ENCODE measurements at regions not wholly inside any gene's neighbourhood (a gene's known extent, or its start where the extent isn't known, plus 50 kb on each side); places are given as distances from the start of the nearest gene placed in this dataset.

DNA sequence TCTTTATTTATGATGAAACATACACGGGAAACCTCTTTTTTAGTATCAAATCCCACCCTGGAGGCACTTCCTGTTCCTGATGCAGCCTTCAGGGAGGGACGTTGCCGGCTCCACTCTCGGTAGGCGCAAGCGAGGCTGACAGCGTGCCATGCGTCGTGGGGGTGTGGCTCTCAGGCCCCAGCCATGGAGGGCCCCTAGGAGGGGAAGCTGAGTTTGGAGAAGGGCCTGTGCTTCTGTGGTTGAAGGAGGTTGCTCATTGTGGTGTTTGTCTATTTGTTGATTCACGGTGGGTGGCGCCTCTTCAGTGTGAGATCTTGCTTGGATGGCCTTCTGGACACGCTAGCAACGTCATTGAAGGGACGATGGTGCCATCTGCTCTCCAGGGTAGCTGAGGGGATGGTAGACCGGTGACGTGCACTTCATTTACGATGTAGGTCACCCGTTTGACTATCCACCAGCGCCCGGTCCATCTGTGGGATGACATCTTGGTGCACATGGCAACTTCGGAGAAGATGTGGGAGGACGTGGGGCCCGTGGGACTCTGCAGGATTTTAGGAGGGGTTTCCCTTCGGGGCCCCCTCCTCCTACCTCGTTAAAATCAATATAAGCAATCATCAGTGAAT is 126.3 kb upstream of the RTL1 start:
- Histone ChIP-seq H3K4me3 (ENCODE audit: low read length) (no peak overlapping the region), H3K9ac (ENCODE audit: low read length) (no peak overlapping the region), H3K79me2 (replicated peaks; ENCODE audit: insufficient read depth, low read length) (no peaks in the 10 kb centered on the region), H3K27ac (ENCODE audit: low read length) (no peak overlapping the region), H2AFZ (ENCODE audit: low read depth, low read length) (no peak overlapping the region), H3K9me2 (ENCODE audit: insufficient read depth, low read length) (no peaks in the 10 kb centered on the region), H3K36me3 (ENCODE audit: insufficient read depth, low read length) (no peaks in the 10 kb centered on the region), H3K27me3 (ENCODE audit: insufficient read depth, low read depth, low read length) (no peaks in the 10 kb centered on the region), H3K4me2 (ENCODE audit: low read length) (no peak overlapping the region), H4K20me1 (ENCODE audit: insufficient read depth) (no peaks in the 10 kb centered on the region), H3K9me3 (ENCODE audit: low read length) (no peaks in the 10 kb centered on the region), H3F3A (ENCODE audit: insufficient read depth, low read length, poor library complexity, severe bottlenecking) (no peaks in the 10 kb centered on the region)
- TF ChIP-seq TAF1 (IDR thresholded peaks at IDR 0.05; ENCODE audit: low read depth) (no peak), RAD21 (conservative IDR thresholded peaks at IDR 0.05) (no peak), POLR2AphosphoS5 (IDR thresholded peaks at IDR 0.05) (no peak), SMC3 (conservative IDR thresholded peaks at IDR 0.05; ENCODE audit: poor library complexity) (no peak), EP300 (conservative IDR thresholded peaks at IDR 0.05; ENCODE audit: poor library complexity, severe bottlenecking) (no peak), EZH2 (IDR thresholded peaks at IDR 0.05; ENCODE audit: borderline replicate concordance, insufficient read depth, low read length, poor library complexity, severe bottlenecking) (no peak), MXI1 (conservative IDR thresholded peaks at IDR 0.05; ENCODE audit: poor library complexity, severe bottlenecking) (no peak)
- TF ChIP-seq, protein P1, sequence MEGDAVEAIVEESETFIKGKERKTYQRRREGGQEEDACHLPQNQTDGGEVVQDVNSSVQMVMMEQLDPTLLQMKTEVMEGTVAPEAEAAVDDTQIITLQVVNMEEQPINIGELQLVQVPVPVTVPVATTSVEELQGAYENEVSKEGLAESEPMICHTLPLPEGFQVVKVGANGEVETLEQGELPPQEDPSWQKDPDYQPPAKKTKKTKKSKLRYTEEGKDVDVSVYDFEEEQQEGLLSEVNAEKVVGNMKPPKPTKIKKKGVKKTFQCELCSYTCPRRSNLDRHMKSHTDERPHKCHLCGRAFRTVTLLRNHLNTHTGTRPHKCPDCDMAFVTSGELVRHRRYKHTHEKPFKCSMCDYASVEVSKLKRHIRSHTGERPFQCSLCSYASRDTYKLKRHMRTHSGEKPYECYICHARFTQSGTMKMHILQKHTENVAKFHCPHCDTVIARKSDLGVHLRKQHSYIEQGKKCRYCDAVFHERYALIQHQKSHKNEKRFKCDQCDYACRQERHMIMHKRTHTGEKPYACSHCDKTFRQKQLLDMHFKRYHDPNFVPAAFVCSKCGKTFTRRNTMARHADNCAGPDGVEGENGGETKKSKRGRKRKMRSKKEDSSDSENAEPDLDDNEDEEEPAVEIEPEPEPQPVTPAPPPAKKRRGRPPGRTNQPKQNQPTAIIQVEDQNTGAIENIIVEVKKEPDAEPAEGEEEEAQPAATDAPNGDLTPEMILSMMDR (IDR thresholded peaks at IDR 0.05; ENCODE audit: poor library complexity, severe bottlenecking): no peak
- TF ChIP-seq, protein P2, sequence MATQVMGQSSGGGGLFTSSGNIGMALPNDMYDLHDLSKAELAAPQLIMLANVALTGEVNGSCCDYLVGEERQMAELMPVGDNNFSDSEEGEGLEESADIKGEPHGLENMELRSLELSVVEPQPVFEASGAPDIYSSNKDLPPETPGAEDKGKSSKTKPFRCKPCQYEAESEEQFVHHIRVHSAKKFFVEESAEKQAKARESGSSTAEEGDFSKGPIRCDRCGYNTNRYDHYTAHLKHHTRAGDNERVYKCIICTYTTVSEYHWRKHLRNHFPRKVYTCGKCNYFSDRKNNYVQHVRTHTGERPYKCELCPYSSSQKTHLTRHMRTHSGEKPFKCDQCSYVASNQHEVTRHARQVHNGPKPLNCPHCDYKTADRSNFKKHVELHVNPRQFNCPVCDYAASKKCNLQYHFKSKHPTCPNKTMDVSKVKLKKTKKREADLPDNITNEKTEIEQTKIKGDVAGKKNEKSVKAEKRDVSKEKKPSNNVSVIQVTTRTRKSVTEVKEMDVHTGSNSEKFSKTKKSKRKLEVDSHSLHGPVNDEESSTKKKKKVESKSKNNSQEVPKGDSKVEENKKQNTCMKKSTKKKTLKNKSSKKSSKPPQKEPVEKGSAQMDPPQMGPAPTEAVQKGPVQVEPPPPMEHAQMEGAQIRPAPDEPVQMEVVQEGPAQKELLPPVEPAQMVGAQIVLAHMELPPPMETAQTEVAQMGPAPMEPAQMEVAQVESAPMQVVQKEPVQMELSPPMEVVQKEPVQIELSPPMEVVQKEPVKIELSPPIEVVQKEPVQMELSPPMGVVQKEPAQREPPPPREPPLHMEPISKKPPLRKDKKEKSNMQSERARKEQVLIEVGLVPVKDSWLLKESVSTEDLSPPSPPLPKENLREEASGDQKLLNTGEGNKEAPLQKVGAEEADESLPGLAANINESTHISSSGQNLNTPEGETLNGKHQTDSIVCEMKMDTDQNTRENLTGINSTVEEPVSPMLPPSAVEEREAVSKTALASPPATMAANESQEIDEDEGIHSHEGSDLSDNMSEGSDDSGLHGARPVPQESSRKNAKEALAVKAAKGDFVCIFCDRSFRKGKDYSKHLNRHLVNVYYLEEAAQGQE (IDR thresholded peaks at IDR 0.05; ENCODE audit: borderline replicate concordance): no peak

DNA sequence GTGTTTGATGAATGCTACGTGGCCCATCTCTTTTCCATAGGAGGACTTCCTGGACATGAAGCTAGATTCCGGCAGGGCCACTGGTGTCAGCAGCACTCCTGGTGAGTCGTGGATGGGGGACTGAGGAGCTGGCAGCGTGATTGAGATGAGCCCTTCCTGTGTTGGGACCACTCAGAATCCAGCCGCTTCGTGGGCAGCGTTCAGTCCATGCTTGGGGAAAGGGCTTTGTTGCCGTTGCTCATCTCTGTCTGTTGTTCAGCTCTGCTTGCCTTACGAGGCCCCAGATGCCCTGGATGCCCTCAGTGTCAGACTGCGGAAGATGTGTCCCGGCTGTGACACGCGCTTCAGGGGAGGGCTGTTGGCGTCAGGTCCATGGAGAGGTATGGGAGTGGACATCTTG is 127.1 kb upstream of the RTL1 start:
- H3K9me2 ChIP-seq (ENCODE audit: insufficient read depth, low read length): no peaks in the 10 kb centered on the region
- H2AFZ ChIP-seq (ENCODE audit: low read depth, low read length): no peak overlapping the region
- no peaks in the 10 kb centered on the region for H4K20me1 ChIP-seq (ENCODE audit: insufficient read depth)
- no peak overlapping the region for H3K4me2 ChIP-seq (ENCODE audit: low read length)
- H3K4me3 ChIP-seq (ENCODE audit: low read length): no peak overlapping the region
- H3K36me3 ChIP-seq (ENCODE audit: insufficient read depth, low read length): no peaks in the 10 kb centered on the region
- H3K27ac ChIP-seq (ENCODE audit: low read length): no peak overlapping the region
- no peaks in the 10 kb centered on the region for H3F3A ChIP-seq (ENCODE audit: insufficient read depth, low read length, poor library complexity, severe bottlenecking)
- H3K9me3 ChIP-seq (ENCODE audit: low read length): no peaks in the 10 kb centered on the region
- no peaks in the 10 kb centered on the region for H3K79me2 ChIP-seq (replicated peaks; ENCODE audit: insufficient read depth, low read length)
- no peaks in the 10 kb centered on the region for H3K27me3 ChIP-seq (ENCODE audit: insufficient read depth, low read depth, low read length)
- TF ChIP-seq TAF1 (IDR thresholded peaks at IDR 0.05; ENCODE audit: low read depth): no peak
- no peak for TF ChIP-seq MXI1 (conservative IDR thresholded peaks at IDR 0.05; ENCODE audit: poor library complexity, severe bottlenecking)
- TF ChIP-seq, protein P1 (IDR thresholded peaks at IDR 0.05; ENCODE audit: poor library complexity, severe bottlenecking): no peak
- TF ChIP-seq POLR2AphosphoS5 (IDR thresholded peaks at IDR 0.05): no peak
- no peak for TF ChIP-seq SMC3 (conservative IDR thresholded peaks at IDR 0.05; ENCODE audit: poor library complexity)
- TF ChIP-seq EZH2 (IDR thresholded peaks at IDR 0.05; ENCODE audit: borderline replicate concordance, insufficient read depth, low read length, poor library complexity, severe bottlenecking): no peak
- TF ChIP-seq, protein P2 (IDR thresholded peaks at IDR 0.05; ENCODE audit: borderline replicate concordance): no peak
- no peak for TF ChIP-seq EP300 (conservative IDR thresholded peaks at IDR 0.05; ENCODE audit: poor library complexity, severe bottlenecking)
- no peak overlapping the region for H3K9ac ChIP-seq (ENCODE audit: low read length)

Measured in neural cell (in vitro differentiated cells).